ENCODE measurements at regions not wholly inside any gene's neighbourhood (a gene's known extent, or its start where the extent isn't known, plus 50 kb on each side); places are given as distances from the start of the nearest gene placed in this dataset.

DNA sequence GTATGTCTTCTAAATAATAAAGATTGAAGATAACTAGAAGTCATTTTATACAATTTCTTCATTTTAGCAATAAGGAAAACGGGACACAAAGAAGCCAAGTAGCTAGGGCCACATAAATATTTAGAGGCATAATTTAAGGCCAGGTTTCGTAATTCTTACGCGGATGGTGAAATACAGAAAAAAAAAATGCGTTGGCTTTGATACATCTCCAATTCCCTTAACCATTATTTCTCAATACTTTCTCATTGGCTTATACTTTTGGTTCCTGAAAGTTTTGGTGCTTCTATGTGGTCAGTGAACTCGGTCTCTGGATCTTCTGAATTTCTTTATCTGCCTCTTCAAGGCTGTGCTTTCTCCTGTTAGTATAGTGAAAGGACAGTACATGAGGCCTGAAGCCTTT, 888.1 kb downstream of the KCNJ2 start:
- Histone ChIP-seq H3K36me3 (ENCODE audit: control insufficient read depth in 4 of 4, insufficient read depth in 3 of 4, low read depth in 1 of 4, low read length in 3 of 4) (no peaks in the 10 kb centered on the region), H3K27ac (ENCODE audit: low read depth in 1 of 2, low read length in 2 of 2) (no peak overlapping the region), H3K4me1 (ENCODE audit: control insufficient read depth in 4 of 4, insufficient read depth in 4 of 4, low read length in 3 of 4) (peaks cover 0 to 5% (median 0%) of the 10 kb centered on the region in 4 donors), H3K9me3 (ENCODE audit: control insufficient read depth in 4 of 4, low read length in 3 of 4) (no peaks in the 10 kb centered on the region), H3K9ac (ENCODE audit: low read depth in 1 of 2, low read length in 2 of 2) (no peak overlapping the region), H3K27me3 (ENCODE audit: control insufficient read depth in 4 of 4, insufficient read depth in 4 of 4, low read length in 3 of 4) (no peaks in the 10 kb centered on the region), H3K4me3 (ENCODE audit: low read depth in 1 of 3, low read length in 3 of 3) (no peak overlapping the region)
- no peak for DNase-seq (ENCODE audit: low spot score)
- 34% methylated on average over 6 of the region's 6 CpGs for WGBS
- TF ChIP-seq HNF4G (IDR thresholded peaks at IDR 0.05) (no peak), SP1 (IDR thresholded peaks at IDR 0.05) (no peak), HNF4A (conservative IDR thresholded peaks at IDR 0.05) (peak in 1 of 2 donors; percentile 57), RXRA (IDR thresholded peaks at IDR 0.05) (peak in 1 of 2 donors; percentile 67), GABPA (IDR thresholded peaks at IDR 0.05 in 1 of 2, conservative IDR thresholded peaks at IDR 0.05 in 1 of 2) (no peak), RAD21 (IDR thresholded peaks at IDR 0.05) (no peak)

- TF ChIP-seq ZBTB33 (IDR thresholded peaks at IDR 0.05) (no peak), HNF4A (conservative IDR thresholded peaks at IDR 0.05) (no peak), HNF4G (IDR thresholded peaks at IDR 0.05) (no peak), FOXA1 (IDR thresholded peaks at IDR 0.05) (no peak), TAF1 (conservative IDR thresholded peaks at IDR 0.05) (no peak), RXRA (IDR thresholded peaks at IDR 0.05) (no peak), NR2F2 (IDR thresholded peaks at IDR 0.05) (no peak), GABPA (IDR thresholded peaks at IDR 0.05 in 1 of 2, conservative IDR thresholded peaks at IDR 0.05 in 1 of 2) (no peak), YY1 (IDR thresholded peaks at IDR 0.05) (no peak), CTCF (IDR thresholded peaks at IDR 0.05; ENCODE audit: low read depth, low read length, missing input control) (no peak), FOXA2 (IDR thresholded peaks at IDR 0.05) (no peak), RAD21 (IDR thresholded peaks at IDR 0.05) (no peak), JUND (IDR thresholded peaks at IDR 0.05) (no peak), EGR1 (IDR thresholded peaks at IDR 0.05; ENCODE audit: low read depth in 2 of 2) (no peak)
- TF ChIP-seq, protein P1, sequence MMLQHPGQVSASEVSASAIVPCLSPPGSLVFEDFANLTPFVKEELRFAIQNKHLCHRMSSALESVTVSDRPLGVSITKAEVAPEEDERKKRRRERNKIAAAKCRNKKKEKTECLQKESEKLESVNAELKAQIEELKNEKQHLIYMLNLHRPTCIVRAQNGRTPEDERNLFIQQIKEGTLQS (IDR thresholded peaks at IDR 0.05): no peak
- TF ChIP-seq, protein P2, sequence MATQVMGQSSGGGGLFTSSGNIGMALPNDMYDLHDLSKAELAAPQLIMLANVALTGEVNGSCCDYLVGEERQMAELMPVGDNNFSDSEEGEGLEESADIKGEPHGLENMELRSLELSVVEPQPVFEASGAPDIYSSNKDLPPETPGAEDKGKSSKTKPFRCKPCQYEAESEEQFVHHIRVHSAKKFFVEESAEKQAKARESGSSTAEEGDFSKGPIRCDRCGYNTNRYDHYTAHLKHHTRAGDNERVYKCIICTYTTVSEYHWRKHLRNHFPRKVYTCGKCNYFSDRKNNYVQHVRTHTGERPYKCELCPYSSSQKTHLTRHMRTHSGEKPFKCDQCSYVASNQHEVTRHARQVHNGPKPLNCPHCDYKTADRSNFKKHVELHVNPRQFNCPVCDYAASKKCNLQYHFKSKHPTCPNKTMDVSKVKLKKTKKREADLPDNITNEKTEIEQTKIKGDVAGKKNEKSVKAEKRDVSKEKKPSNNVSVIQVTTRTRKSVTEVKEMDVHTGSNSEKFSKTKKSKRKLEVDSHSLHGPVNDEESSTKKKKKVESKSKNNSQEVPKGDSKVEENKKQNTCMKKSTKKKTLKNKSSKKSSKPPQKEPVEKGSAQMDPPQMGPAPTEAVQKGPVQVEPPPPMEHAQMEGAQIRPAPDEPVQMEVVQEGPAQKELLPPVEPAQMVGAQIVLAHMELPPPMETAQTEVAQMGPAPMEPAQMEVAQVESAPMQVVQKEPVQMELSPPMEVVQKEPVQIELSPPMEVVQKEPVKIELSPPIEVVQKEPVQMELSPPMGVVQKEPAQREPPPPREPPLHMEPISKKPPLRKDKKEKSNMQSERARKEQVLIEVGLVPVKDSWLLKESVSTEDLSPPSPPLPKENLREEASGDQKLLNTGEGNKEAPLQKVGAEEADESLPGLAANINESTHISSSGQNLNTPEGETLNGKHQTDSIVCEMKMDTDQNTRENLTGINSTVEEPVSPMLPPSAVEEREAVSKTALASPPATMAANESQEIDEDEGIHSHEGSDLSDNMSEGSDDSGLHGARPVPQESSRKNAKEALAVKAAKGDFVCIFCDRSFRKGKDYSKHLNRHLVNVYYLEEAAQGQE (IDR thresholded peaks at IDR 0.05): no peak
- TF ChIP-seq, protein P3, sequence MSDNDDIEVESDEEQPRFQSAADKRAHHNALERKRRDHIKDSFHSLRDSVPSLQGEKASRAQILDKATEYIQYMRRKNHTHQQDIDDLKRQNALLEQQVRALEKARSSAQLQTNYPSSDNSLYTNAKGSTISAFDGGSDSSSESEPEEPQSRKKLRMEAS (IDR thresholded peaks at IDR 0.05): no peak
- Histone ChIP-seq H3K9ac (ENCODE audit: low read depth in 1 of 2, low read length in 2 of 2) (no peak overlapping the region), H3K4me1 (ENCODE audit: control insufficient read depth in 4 of 4, insufficient read depth in 4 of 4, low read length in 3 of 4) (peaks cover 0 to 5% (median 0%) of the 10 kb centered on the region in 4 donors), H3K27ac (ENCODE audit: low read depth in 1 of 2, low read length in 2 of 2) (no peak overlapping the region), H3K4me3 (ENCODE audit: low read depth in 1 of 3, low read length in 3 of 3) (no peak overlapping the region), H3K27me3 (ENCODE audit: control insufficient read depth in 4 of 4, insufficient read depth in 4 of 4, low read length in 3 of 4) (no peaks in the 10 kb centered on the region), H3K9me3 (ENCODE audit: control insufficient read depth in 4 of 4, low read length in 3 of 4) (no peaks in the 10 kb centered on the region), H3K36me3 (ENCODE audit: control insufficient read depth in 4 of 4, insufficient read depth in 3 of 4, low read depth in 1 of 4, low read length in 3 of 4) (no peaks in the 10 kb centered on the region)
- no peak for DNase-seq (ENCODE audit: low spot score)
- WGBS: 74% methylated on average over 5 of the region's 5 CpGs
Measured at GRCh38 chr17:71057938-71058337, 888.6 kb downstream of the KCNJ2 start.

All from liver (tissue), 8 donors.